HG02678 (cell line): ENCODE measurements at regions not wholly inside any gene's neighbourhood (a gene's known extent, or its start where the extent isn't known, plus 50 kb on each side); places are given as distances from the start of the nearest gene placed in this dataset.
"Not testable (repeated sequence)": the region's sequence is repeated elsewhere in the genome, so short reads cannot be mapped to it uniquely, and the experiment has no call there.

Source experiments
- ATAC-seq: cut with Tn5 transposase; IDR thresholded peaks from one replicate; pipeline ENCODE4 v1.9.1; 2021; ENCODE audit warnings: mild to moderate bottlenecking, moderate library complexity; ENCODE audit not compliant: unreplicated experiment

GRCh38 chr5:171541341-171541776 lies 121.9 kb downstream of the FGF18 start:
- ATAC-seq, result no peak

- ATAC-seq, result no peak
Measured at GRCh38 chr5:171542525-171543140, 123.2 kb downstream of the FGF18 start.

DNA sequence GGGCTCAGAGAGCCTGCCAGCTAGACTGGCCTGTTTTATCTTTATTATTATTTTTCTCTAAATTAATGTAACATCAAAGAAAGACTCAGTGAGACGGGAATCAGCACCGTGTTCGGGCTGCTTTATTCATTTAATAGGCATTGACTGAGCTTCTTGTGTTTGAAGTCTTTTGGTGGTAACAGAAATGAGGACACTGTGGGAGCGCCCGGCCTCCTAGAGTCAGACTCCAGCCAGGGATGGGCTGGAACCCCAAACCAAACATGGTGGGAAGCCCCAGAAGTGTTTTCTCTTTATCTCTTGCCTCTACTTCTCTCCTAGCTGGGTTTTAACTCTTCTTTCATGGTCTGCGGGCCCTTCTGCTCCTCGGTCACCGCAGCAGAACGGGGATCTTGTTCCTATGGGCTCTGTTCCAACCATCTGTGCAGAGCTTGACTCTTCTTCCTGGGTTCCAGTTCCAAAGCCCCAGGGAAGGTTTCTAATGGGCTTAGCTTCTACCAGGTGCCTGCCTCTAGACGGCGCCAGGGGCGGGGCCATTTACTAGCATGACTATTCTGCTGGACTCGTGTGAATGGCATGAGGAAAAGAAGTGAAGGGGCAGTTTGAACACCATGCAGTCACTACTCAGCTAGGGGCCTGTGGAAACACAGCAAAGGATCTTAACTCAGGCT lies 123.8 kb downstream of the FGF18 start:
- ATAC-seq, result no peak

GRCh38 chr5:171544913-171545765 lies 125.7 kb downstream of the FGF18 start:
- ATAC-seq, result no peak

DNA sequence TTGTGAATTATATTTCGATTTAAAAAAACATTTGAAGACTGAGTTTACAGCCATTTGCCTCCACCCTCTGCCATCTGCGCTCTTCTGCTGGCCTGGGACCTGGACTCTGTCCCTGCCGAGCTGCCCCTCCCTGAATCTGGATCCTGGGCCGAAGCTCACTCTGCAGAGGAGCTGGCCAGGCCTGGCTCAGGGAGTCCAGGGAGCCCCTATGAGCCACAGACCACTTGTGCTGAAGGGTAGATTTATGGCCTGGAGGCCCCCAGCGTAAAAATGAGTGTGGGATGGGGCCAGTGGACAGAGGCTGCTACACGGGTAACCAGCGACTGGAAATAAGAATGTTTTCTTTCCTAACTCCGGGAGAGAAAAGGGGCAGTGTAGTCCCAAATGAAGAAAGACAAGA lies 129.8 kb downstream of the FGF18 start:
- no peak for ATAC-seq

DNA sequence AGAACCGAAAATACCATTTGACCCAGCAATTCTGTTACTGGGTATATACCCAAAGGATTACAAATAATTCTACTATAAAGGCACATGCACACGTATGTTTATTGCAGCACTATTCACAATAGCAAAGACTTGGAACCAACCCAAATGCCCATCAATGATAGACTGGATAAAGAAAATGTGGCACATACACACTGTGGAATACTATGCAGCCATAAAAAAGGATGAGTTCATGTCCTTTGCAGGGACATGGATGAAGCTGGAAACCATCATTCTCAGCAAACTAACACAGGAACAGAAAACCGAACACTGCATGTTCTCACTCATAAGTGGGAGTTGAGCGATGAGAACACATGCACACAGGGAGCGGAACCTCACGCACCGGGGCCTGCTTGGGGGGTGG lies 134.4 kb downstream of the FGF18 start:
- ATAC-seq, result not testable (repeated sequence)

- no peak for ATAC-seq
Measured at GRCh38 chr5:171555160-171555559, 135.7 kb downstream of the FGF18 start.

DNA sequence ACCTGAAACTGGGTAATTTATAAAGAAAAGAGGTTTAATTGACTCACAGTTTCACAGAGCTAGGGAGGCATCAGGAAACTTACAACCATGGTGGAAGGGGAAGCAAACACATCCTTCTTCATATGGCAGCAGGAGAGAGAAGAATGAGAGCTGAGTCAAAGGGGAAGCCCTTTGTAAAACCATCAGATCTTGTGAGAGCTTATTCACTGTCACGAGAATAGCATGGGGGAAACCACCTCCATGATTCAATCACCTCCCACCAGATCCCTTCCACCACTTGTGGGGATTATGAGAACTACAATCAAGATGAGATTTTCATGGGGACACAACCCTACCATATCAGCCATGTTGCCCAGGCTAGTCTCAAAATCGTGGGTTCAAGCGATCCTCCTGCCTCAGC lies 143.4 kb downstream of the FGF18 start:
- ATAC-seq, result no peak

GRCh38 chr5:171568389-171568788 lies 148.9 kb downstream of the FGF18 start:
- no peak for ATAC-seq

DNA sequence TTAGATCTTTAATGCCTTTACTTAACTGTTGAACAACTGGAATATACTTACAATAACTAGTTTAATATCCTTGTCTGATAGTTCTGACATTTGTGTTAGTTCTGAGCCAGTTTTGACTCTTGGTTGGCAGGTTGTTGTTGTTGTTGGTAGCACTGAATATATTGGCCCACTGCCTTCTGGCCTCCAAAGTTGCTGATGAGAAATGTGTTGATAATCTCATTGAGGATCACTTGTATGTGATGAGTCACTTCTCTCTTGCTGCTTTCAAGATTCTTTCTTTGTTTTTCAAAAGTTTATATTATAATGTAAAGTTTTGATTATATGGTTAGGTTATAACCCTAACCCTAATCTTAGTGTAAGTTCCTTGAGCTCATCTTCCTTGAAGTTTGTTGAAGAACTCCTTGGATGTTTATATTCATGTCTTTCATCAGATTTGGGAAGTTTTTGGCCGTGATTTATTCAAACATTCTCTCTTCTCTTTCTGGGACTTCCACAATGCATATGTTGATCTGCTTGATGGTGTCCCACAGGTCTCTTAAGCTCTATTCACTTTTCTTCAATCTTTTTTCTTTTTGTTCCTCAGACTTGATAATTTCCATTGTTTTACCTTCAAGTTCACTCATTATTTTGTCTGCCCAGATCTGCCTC lies 149.7 kb downstream of the FGF18 start:
- no peak for ATAC-seq

- no peak for ATAC-seq
Measured at GRCh38 chr5:171570244-171570825, 150.9 kb downstream of the FGF18 start.

GRCh38 chr5:171571663-171572062 lies 152.2 kb downstream of the FGF18 start:
- ATAC-seq, result no peak

- no peak for ATAC-seq
Measured at GRCh38 chr5:171573021-171573420, 153.6 kb downstream of the FGF18 start.

GRCh38 chr5:171573451-171574225 lies 154.2 kb downstream of the FGF18 start:
- no peak for ATAC-seq

DNA sequence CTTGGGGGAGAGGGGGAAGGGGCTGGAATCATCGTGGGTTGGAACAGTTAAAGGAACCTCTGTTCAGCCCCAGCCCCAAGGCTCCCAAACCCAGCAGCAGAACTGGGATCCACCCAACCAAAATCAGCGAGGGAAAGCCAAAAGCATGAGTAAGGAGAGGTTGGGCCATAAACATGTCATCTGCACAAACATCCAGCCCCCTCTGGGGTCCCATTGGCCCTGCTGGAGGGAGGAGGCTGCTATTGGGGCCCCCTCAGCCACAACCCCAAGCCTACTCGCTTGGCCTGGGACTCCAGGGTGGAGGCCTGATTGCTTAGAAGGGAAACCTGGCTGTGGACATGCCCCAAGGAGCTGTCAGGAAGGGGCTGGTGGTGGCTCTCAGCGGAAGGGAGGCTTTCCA lies 154.9 kb downstream of the FGF18 start:
- ATAC-seq, result no peak

GRCh38 chr5:171575386-171575785 lies 155.9 kb downstream of the FGF18 start:
- no peak for ATAC-seq

DNA sequence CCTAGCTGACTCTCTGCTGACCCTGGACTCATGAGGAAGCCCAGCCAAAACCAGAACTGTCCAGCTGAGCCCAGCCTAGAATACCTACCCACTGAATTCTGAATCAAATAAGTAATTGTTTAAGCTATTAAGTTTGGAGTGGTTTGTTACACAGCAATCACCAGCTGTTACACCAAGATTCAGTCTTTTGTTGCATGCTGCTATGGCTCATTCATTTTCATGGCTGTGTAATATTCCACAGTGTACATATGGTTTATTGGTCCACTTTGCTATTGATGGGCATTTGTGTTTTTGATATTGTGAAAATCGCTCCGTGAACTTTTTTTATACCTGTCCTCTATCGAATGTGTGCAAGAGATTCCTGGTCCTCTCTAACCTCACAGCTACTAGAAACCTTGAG lies 156.4 kb downstream of the FGF18 start:
- no peak for ATAC-seq

DNA sequence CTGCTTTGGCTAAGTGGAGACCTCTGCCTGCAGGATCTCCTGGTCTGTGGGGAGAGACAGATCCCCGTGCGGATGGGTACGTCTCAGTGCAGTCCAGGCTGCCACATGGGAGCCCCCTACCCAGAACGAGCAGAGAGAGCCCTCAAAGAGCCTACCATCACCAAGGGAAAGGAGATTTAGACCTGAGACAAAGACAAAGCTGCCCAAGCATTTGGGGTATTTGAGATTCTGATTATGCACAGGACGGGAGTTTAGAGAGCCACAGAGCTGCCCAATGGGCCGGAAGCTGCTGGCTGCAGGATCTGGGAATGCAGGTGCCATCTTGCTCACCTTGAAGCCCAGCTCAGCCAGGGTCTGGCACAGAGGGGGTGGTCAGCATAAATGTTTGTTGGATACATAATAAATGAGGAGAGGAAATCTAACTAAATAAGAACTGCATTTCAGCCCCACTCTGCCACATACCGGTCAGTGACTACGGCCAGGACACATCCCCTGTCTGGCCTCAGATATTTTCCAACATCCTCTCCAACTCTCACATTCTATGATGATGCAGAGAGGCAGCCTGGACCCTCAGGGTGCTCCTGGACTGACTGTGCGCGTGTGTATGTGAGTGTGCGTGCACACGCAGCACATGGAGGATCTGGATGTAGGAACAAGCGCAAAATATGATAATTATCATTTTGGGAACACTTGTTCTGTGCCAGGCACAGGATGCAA lies 157.8 kb downstream of the FGF18 start:
- ATAC-seq, result no peak

DNA sequence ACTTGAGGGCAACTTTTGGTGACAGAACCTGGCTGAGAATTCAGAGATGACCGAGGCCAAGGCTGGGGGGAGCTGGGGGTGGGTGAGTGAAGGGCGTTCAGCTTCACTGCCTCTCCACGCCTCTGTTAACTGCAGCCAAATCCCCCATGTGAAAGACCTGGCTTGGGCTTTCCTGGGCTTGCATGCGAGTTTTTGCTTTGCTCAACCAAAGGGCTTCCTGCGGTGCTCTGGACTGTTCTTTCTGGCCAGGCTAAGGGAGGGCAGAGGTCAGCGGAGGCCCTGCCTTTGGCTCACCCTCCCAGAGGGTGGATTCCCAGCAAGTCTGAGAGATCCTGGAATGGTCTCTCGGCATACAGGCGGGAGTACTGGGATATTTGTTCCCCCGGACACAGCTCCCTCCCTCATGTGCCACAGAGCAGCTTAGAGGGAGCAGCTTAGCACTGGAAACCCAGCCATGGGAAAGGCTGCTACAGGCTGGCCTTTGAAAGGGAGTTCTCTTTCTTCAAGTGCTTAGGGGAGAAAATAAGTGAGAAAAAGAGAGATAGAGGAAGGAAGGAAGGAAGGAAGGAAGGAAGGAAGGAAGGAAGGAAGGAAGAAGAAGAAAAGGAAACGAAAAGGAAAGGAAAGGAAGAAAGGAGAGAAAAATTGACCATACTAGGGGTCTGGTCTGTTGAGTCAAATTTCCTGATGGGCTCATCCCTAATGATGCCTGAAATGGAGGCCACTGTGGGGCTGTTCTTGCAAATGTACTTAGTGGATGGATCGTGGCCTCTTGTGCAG lies 158.8 kb downstream of the FGF18 start:
- no peak for ATAC-seq
